B cell (primary cell): ENCODE measurements at regions not wholly inside any gene's neighbourhood (a gene's known extent, or its start where the extent isn't known, plus 50 kb on each side); places are given as distances from the start of the nearest gene placed in this dataset.

ENCODE experiments used
- ATAC-seq: fragments of 200-7000 bp; cut with Tn5 transposase; one replicate; pipeline ENCODE4 v1.10.0; 2021; ENCODE audit warnings: low read depth, mild to moderate bottlenecking, moderate number of reproducible peaks, moderate library complexity
- CTCF ChIA-PET: fragments of 350-600 bp; sonication (Branson Sonifier 250); formaldehyde crosslinking; loops from one replicate; lab custom pipeline; 2021; ENCODE audit warnings: antibody characterized with exemption, inconsistent platforms; lab: Charles Lee
- POLR2A ChIA-PET: fragments of 350-600 bp; sonication (Branson Sonifier 250); formaldehyde crosslinking; loops from one replicate; lab custom pipeline; 2021; ENCODE audit warnings: antibody characterized with exemption; lab: Charles Lee
- DNase-seq: peaks from one replicate; pipeline ENCODE4 v3.0.0; 2013
- H2AFZ ChIP-seq: 2 replicates; pipeline ENCODE4 v1.6.1; 2012; ENCODE audit warnings: mild to moderate bottlenecking, low read depth, low read length; ENCODE audit not compliant: insufficient read depth, poor library complexity, severe bottlenecking
- H3K27ac ChIP-seq, 2 donors: 1 replicate in 1 of 2; 2 replicates in 1 of 2; pipeline ENCODE4 v1.5.1; 2012 to 2013; ENCODE audit warnings: low read length in 2 of 2, mild to moderate bottlenecking in 2 of 2, moderate library complexity in 1 of 2
- H3K27me3 ChIP-seq, 4 experiments: fragments of 200-600 bp in 1 of 4; sonication (generic) in 1 of 4; replicated peaks in 1 of 4; 1 replicate in 2 of 4; 2 replicates in 2 of 4; pipeline versions ENCODE4 v1.6.1 to v1.7.0; 2013 to 2016; ENCODE audit warnings: low read length in 3 of 4, mild to moderate bottlenecking in 2 of 4, mixed read lengths in 1 of 4, moderate library complexity in 1 of 4; ENCODE audit not compliant: insufficient read depth in 4 of 4, control insufficient read depth in 3 of 4; ENCODE audit errors: control extremely low read depth in 1 of 4
- H3K36me3 ChIP-seq, 2 experiments: replicated peaks in 1 of 2; 1 replicate in 1 of 2; 2 replicates in 1 of 2; pipeline versions ENCODE4 v1.6.1 to v1.7.1; 2013; ENCODE audit warnings: low read length in 1 of 2; ENCODE audit not compliant: insufficient read depth in 2 of 2, control insufficient read depth in 1 of 2; ENCODE audit errors: control extremely low read depth in 1 of 2, extremely low read depth in 1 of 2
- H3K4me1 ChIP-seq, 2 donors: fragments of 200-600 bp in 1 of 2; sonication (generic) in 1 of 2; 1 replicate in 1 of 2; 2 replicates in 1 of 2; pipeline versions ENCODE4 v1.5.1 to v1.6.1; 2013 to 2017; ENCODE audit warnings: low read length in 2 of 2; ENCODE audit not compliant: control insufficient read depth in 2 of 2, insufficient read depth in 2 of 2
- H3K4me2 ChIP-seq: replicated peaks from 2 replicates; pipeline ENCODE3; 2012; ENCODE audit warnings: mild to moderate bottlenecking, low read depth, low read length; ENCODE audit not compliant: poor library complexity, severe bottlenecking
- H3K4me3 ChIP-seq, 5 experiments: fragments of 200-600 bp in 1 of 5; sonication (generic) in 1 of 5; 1 replicate in 3 of 5; 2 replicates in 2 of 5; pipeline versions ENCODE4 v1.5.1 to v1.7.0; 2011 to 2016; ENCODE audit warnings: low read length in 4 of 5, mild to moderate bottlenecking in 4 of 5, low read depth in 2 of 5, control low read depth in 1 of 5, moderate library complexity in 1 of 5; ENCODE audit not compliant: insufficient read depth in 1 of 5; ENCODE audit errors: control extremely low read depth in 1 of 5, extremely low read depth in 1 of 5
- H3K79me2 ChIP-seq: fragments of 200-600 bp; sonication (generic); one replicate; pipeline ENCODE4 v1.6.0; 2016; ENCODE audit warnings: low read length; ENCODE audit not compliant: control insufficient read depth, insufficient read depth
- H3K9ac ChIP-seq: fragments of 200-600 bp; sonication (generic); 2 replicates; pipeline ENCODE4 v1.6.1; 2017; ENCODE audit warnings: mild to moderate bottlenecking, low read length, moderate library complexity
- H3K9me3 ChIP-seq, 3 donors: one replicate each; pipeline versions ENCODE4 v1.6.1 to v1.7.1; 2013; ENCODE audit warnings: low read length in 2 of 3; ENCODE audit not compliant: control insufficient read depth in 2 of 3, insufficient read depth in 1 of 3; ENCODE audit errors: control extremely low read depth in 1 of 3
- H4K20me1 ChIP-seq: 2 replicates; pipeline ENCODE4 v1.6.0; 2012; ENCODE audit warnings: mild to moderate bottlenecking, low read length; ENCODE audit not compliant: insufficient read depth, control insufficient read depth, poor library complexity, severe bottlenecking
- H3K27ac Mint-ChIP-seq: one replicate; pipeline ENCODE4 v1.8.0; 2021; ENCODE audit warnings: mixed read lengths
- H3K27me3 Mint-ChIP-seq: one replicate; pipeline ENCODE4 v1.8.0; 2021; ENCODE audit warnings: mixed read lengths
- H3K4me1 Mint-ChIP-seq: one replicate; pipeline ENCODE4 v1.8.0; 2021; ENCODE audit warnings: mixed read lengths
- H3K4me3 Mint-ChIP-seq: one replicate; pipeline ENCODE4 v1.8.0; 2021; ENCODE audit warnings: mixed read lengths
- H3K9me3 Mint-ChIP-seq: one replicate; pipeline ENCODE4 v1.8.0; 2022; ENCODE audit warnings: mixed read lengths; ENCODE audit not compliant: insufficient read depth
- EZH2 ChIP-seq: IDR thresholded peaks from 2 replicates; pipeline ENCODE4 v1.6.1; 2012; ENCODE audit warnings: borderline replicate concordance, low read depth, mild to moderate bottlenecking, moderate library complexity, low read length; ENCODE audit not compliant: insufficient read depth, poor library complexity, severe bottlenecking
- WGBS: methylation state at CpG from one replicate; pipeline ENCODE4 v1.1.5; 2013; ENCODE audit warnings: missing lambda C conversion rate; ENCODE audit not compliant: insufficient coverage; 5-methylcytosine and 5-hydroxymethylcytosine counted together
- intact Hi-C: fragments of 100-400 bp; cut with micrococcal nuclease; formaldehyde crosslinking; loops from one replicate; pipeline ENCODE4 v1.10.0; 2022
- TF ChIP-seq, protein P1 (sequence below): fragments of 200-600 bp; IDR thresholded peaks from one replicate; pipeline ENCODE4 v1.8.0; 2022; ENCODE audit warnings: antibody characterized with exemption, mild to moderate bottlenecking

- Mint-ChIP-seq H3K27me3 (peaks cover 30% of the 10 kb centered on the region), H3K27ac (no peak overlapping the region), H3K9me3 (no peaks in the 10 kb centered on the region), H3K4me1 (no peaks in the 10 kb centered on the region), H3K4me3 (no peak overlapping the region)
- no peak overlapping the region for H2AFZ ChIP-seq
- CTCF ChIA-PET = no interaction called here
- H3K27ac ChIP-seq = no peak overlapping the region
- no peaks in the 10 kb centered on the region for H3K79me2 ChIP-seq
- H3K4me2 ChIP-seq = no peak overlapping the region
- H3K36me3 ChIP-seq = no peaks in the 10 kb centered on the region
- no peak overlapping the region for H3K4me3 ChIP-seq
- H3K27me3 ChIP-seq = peaks cover 0 to 4% (median 0%) of the 10 kb centered on the region in 4 experiments
- no peak for ATAC-seq
- TF ChIP-seq EZH2 = no peak
- TF ChIP-seq, protein P1, sequence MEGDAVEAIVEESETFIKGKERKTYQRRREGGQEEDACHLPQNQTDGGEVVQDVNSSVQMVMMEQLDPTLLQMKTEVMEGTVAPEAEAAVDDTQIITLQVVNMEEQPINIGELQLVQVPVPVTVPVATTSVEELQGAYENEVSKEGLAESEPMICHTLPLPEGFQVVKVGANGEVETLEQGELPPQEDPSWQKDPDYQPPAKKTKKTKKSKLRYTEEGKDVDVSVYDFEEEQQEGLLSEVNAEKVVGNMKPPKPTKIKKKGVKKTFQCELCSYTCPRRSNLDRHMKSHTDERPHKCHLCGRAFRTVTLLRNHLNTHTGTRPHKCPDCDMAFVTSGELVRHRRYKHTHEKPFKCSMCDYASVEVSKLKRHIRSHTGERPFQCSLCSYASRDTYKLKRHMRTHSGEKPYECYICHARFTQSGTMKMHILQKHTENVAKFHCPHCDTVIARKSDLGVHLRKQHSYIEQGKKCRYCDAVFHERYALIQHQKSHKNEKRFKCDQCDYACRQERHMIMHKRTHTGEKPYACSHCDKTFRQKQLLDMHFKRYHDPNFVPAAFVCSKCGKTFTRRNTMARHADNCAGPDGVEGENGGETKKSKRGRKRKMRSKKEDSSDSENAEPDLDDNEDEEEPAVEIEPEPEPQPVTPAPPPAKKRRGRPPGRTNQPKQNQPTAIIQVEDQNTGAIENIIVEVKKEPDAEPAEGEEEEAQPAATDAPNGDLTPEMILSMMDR = no peak
- no peaks in the 10 kb centered on the region for H3K4me1 ChIP-seq
- DNase-seq = no peak
- POLR2A ChIA-PET = no interaction called here
- no peaks in the 10 kb centered on the region for H4K20me1 ChIP-seq
- WGBS = 0% methylated on average over 1 of the region's 3 CpGs
- H3K9me3 ChIP-seq = no peaks in the 10 kb centered on the region
- H3K9ac ChIP-seq = no peak overlapping the region
- intact Hi-C loops = no loop called here
Observed at GRCh38 chr1:38616846-38617245, 242.7 kb downstream of the RRAGC start.

- H3K27me3 ChIP-seq = peaks cover 0 to 7% (median 0%) of the 10 kb centered on the region in 4 experiments
- H2AFZ ChIP-seq = no peak overlapping the region
- ChIA-PET POLR2A (no interaction called here), CTCF (no interaction called here)
- H4K20me1 ChIP-seq = no peaks in the 10 kb centered on the region
- Mint-ChIP-seq H3K9me3 (no peaks in the 10 kb centered on the region), H3K27me3 (peaks cover 32% of the 10 kb centered on the region), H3K27ac (no peak overlapping the region), H3K4me1 (no peaks in the 10 kb centered on the region), H3K4me3 (no peak overlapping the region)
- H3K9ac ChIP-seq = no peak overlapping the region
- no peaks in the 10 kb centered on the region for H3K4me1 ChIP-seq
- H3K4me2 ChIP-seq = no peak overlapping the region
- intact Hi-C loops = no loop called here
- H3K9me3 ChIP-seq = no peaks in the 10 kb centered on the region
- H3K4me3 ChIP-seq = no peak overlapping the region
- ATAC-seq (no peak), DNase-seq (no peak)
- no peaks in the 10 kb centered on the region for H3K79me2 ChIP-seq
- H3K36me3 ChIP-seq = no peaks in the 10 kb centered on the region
- TF ChIP-seq EZH2 = no peak
- TF ChIP-seq, protein P1 = no peak
- WGBS = no CpG with 5 or more reads among the region's 1 CpG
- no peak overlapping the region for H3K27ac ChIP-seq
Observed at GRCh38 chr1:38615680-38616079, 243.9 kb downstream of the RRAGC start.
